ENCODE measurements at regions not wholly inside any gene's neighbourhood (a gene's known extent, or its start where the extent isn't known, plus 50 kb on each side); places are given as distances from the start of the nearest gene placed in this dataset.

DNA sequence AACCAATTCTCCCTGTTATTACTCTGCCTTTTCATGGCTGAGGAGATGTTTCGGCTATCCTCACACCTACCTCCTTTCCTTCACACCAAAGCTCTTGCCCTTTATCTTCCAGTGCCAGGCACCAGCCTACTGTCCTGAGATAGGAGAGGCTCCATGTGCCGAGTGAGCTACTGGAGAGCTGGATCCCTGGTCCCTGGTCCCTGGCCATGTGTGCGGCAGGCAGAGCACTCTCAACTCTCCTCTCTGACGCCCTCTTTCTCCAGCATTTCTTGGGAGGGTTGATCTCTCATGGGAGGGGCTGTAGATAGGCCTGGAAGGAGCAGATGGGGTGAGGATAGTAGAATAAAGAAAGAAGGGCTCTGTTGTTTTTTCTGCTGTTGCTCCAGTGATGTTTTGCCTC, 277.1 kb upstream of the UMPS start:
- no peak for FAIRE-seq

GRCh38 chr3:124455891-124456290, 274.4 kb upstream of the UMPS start:
- FAIRE-seq, result no peak

GRCh38 chr3:124456506-124456905, 273.7 kb upstream of the UMPS start:
- FAIRE-seq, result no peak

DNA sequence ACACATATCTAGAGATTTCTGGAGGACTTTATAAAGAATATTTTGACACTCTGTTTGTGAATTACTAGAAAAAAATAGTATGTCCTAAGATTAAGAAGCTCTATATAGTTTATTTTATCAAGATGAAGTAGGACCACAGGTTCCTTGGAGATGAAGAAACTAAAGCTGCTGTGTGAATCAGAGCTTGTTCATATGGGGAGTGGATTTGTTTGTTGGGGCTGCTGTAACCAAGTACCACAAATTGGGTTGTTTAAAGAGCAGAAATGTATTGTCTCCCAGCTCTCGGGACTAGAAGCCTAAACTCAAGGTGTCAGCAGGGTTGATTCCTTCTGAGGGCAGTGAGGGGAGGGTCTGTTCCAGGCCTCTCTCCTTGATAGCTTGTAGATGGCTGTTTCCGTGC, 270.6 kb upstream of the UMPS start:
- FAIRE-seq, result no peak

DNA sequence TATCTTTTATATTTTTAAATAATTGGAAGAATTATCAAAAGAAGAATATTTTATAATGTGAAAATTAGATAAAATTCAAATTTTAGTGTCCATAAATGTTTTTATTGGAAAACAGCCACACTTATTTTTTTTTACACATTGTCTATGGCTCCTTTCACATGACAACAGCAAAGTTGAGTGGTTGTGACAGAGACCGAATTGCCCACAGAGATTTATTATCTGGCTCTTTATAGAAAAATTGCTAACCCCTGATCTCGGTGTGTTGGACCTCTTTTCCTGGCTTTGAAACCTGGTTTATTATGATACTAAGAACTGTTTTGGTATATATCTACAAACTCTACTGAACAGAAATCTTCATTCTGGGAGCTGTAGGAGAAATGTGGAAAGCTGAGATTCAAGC, 269.1 kb upstream of the UMPS start:
- FAIRE-seq, result no peak

DNA sequence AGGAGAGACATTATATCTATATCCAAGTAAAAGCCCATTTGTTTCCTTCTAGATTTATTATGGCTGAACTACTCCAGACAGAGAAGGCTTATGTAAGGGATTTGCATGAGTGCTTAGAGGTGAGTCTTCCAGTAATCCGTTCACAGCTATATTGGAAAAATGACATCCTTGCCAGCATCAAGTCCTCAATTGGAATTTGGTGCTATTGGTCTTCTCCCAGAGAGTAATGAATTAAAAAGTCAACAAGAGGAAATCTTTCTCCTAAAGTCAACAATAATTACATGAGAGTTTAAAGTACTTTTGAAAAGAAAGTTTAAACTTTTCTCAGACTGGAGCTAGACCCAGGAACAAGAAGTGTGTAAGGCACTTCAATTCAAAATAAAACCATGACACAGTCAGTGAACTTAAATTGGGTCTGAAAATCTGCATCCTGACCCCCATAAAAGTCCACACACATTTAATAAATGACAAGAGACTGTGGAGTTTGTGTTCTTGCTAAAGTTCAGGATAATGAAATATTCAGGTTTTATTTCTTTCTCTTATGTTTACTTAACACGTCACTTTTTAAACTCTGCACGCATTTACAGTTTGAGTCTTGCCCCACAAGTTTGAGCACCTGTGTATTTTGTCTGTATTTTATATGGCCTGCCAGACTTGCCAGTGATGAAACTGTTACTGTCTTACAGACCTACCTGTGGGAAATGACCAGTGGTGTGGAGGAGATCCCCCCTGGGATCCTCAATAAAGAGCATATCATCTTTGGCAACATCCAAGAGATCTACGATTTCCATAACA, 268.2 kb upstream of the UMPS start:
- FAIRE-seq, result no peak

DNA sequence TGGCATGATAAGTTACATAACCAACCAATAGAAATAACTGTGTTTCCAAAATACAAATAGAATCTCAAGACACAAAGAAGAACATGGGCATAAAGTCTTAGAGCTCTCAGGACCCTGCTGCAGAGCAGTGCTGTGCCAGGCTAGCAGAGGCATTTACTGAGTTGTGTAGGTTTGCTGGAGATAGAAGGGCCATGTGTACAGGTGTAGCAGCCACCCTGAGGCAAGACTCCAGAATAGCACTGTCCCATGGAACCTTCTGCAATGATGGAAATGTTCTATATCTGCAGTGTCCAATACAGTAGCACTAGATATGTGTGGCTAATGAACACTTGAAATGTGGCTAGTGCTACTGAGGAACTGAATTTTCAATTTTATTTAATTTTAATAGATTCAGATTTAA, 267.0 kb upstream of the UMPS start:
- FAIRE-seq, result no peak

DNA sequence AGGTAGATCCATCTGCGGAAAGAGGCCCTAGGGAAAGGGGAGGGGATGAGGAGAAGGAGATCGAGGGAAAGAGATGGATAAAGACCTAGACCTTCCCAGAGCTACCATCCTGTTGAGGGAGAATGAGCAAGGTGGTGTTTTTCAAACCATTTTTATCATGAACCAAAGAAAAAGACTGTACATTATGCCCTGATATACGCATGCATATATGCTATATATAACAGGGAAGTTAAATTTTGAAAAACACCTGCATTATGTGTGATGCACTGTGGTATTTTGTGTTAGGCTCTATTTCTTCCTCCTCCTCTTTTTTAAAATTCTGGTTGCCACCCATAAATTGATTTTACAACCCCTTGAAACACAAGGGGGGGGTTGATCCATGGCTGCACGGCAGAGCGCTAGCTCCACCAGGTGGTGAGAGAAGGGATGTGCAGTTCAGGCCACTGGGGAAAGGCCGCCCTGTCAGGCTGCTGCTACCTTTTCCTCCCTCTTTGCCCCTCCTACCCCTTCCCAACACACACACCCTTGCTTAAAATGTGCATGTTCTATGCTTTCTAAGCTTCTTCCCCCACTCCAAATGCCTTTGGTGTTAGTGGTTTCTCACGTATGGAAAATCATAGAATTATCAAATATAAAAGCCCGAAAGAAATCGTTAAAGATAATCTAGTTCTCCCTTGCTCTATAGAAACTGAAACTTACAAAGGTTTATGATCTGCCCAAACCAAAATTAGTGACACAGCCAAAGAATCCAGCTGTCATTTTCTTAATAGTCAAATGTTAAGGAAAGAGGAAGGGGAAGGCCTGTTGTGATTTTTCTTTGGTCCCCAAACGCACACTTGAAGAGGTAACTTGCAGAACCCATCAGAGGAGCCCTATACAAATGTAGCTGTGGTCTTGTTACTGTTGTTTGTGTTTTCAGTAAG, 262.0 kb upstream of the UMPS start:
- FAIRE-seq, result no peak

GRCh38 chr3:124469555-124469954, 260.7 kb upstream of the UMPS start:
- FAIRE-seq, result no peak

DNA sequence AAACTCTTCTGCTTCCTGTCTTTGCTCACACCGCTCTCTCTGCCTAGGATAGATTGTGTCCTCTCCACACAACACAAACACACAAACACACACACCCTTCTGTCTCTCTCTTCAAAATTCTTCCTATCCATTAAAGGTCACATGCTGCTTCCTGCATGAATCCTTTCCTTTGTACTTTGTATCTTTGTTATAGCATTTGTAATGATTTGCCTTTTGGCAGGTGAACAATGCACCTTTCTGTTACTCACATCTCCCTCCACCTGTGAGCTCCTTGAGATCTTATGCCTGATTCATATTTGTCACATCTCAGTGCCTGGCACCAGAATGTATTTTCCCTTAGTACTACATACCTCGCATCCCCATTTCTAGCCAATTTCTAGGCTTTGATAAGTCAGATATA, 251.4 kb upstream of the UMPS start:
- FAIRE-seq, result no peak

DNA sequence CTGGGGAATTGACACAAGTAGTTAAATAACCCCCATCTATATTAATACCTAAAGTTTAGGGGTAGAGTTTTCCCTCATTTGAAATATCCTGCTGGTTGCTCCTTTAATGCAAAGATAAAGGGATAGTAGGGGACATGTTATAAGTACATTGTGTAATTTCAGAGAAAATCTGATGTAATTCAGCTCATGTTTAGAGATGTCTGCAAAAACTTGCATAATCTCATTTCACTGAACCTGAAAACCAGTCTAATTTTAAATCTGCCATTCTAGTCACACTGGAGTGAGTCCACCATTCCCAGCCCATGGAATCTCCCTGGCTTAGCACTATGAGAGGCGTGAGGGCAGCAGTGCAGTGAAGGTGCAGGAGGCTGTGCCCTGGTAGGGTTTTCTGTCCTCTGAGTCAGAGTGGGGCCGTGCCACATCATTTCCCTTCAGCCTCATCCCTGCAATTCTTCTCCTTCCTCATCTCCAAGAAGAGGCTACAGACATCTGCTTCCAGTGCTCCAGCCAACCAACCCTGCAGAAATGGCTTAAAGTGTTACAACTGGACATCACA, 246.3 kb upstream of the UMPS start:
- FAIRE-seq, result no peak

DNA sequence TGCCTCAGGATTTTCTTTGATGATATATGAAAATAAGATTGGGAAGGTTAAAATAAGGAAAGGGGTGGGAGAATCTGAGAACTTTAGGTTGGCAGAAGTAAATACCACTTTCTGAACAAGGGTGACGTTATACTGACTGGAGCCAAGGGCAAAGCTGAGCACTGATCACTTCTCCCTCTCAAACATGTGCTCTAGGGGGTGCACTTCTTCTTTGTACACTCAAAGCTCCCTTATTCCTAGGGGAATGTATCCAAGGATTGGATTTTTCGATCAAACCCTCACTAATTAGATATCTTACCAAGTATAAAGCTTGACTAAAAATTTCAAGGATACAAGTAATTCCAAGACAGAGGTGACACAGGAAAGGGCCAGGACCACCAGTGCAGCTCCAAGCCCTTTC, 243.9 kb upstream of the UMPS start:
- FAIRE-seq, result no peak

GRCh38 chr3:124489506-124489905, 240.7 kb upstream of the UMPS start:
- FAIRE-seq, result no peak

GRCh38 chr3:124491098-124491497, 239.2 kb upstream of the UMPS start:
- no peak for FAIRE-seq

DNA sequence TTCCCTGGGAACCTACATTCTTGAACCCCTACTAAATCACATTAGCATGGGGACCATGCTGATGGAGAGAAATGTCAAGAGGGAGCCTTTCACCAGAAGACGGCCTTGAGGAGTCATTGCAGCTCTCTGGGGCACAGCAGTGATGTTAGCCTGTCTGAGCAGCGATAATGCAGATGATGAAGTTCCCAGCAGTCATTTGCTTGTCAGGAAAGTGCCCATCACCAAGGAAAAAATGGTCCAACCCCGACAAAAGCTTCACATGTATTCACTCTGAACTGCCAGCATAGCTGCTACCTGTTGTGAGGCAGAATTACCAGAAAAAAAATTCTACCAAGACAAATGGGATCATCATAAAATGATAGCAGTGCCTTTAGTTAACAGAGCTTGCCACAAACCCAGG, 238.4 kb upstream of the UMPS start:
- FAIRE-seq, result no peak

- FAIRE-seq, result no peak
These were observed 237.4 kb upstream of the UMPS start for GRCh38 chr3:124492824-124493223.

DNA sequence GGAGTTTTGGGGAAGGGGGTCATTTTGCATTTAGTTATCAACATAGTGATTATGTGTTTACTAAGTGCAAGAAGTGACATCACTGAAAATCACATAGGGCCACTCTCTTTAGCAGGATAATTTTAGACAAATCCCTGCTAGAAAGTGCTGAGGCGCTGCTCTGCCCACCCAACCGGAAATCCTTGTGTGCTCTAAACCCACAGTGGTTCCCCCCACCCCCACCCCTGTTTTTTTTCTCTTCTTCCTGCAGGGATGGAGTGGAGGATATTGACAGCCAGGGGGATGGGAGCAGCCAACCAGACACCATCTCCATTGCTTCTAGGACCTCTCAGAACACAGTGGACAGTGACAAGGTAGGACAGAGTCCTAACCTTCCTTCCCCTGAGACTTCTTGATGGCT, 234.2 kb upstream of the UMPS start:
- FAIRE-seq, result no peak

DNA sequence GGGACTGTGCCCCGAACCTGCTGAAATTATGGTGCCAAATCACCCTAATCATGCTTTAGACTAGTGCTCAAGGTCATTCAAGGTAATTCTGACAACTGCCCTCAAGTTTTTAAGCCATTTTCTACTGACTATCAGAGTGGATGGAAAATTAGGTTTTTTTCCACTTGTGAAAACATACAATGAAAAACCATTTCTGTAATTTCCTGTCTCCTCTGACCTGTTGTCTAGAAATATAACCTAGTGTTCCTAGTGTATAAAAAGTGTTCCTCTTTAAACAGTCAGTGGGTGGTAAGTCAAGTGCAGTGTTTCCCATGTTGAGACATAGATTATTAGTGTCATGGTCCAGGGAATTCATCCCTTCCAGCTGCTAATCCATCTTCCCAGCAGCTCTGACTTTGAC, 232.8 kb upstream of the UMPS start:
- no peak for FAIRE-seq

DNA sequence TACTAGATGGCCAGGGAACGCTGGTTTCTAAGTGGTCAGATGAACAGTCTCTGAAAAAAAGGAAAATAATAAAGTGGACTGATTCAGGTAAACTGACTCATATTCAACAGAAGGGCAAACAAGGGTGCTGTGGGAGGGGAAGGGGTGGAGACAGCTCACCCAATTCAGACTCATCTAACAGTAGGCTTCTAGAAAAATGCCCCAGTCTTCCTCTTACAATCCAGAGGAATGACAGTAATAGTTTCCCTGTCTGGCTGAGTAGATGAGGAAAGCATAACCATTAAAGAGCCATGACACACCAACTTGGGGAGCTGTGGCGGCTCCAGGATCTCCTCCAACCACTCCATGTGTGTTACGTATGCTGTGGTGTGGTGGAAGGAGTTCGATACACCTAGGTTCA, 231.4 kb upstream of the UMPS start:
- FAIRE-seq, result no peak

DNA sequence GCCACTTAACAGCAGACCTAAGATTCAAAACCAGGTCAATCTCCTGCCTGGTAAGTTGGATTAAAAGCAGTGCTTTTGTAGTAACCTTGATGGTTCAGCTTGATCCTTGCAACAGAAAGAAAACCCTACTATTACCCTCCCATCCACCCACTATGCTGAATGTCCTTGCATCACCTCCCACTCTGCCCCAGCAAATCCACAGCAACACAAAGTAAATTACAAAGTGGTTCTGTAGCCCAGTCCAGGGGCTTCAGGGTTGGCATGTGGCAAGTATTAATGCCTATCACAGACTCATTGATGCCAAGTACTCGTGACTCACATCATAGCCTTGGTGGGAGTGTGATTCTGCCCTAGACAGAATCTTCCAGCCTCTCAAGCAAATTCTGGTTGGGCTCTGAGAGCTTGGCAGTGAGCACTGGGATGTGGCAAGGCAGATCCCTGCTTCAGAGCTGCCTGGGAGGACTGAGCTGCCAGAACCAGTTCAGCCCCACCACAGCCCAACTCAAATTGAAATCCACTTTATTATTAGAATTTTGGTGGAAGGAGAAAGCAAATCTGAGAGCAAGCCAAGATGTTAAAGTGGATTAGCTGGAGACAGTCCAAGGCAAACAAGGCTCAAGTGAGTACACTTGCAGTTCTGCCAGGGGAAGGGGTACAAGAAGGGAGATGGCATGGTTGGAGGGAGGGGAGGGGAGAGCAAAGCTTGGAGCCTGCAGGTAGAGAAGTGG, 225.8 kb upstream of the UMPS start:
- FAIRE-seq, result no peak

DNA sequence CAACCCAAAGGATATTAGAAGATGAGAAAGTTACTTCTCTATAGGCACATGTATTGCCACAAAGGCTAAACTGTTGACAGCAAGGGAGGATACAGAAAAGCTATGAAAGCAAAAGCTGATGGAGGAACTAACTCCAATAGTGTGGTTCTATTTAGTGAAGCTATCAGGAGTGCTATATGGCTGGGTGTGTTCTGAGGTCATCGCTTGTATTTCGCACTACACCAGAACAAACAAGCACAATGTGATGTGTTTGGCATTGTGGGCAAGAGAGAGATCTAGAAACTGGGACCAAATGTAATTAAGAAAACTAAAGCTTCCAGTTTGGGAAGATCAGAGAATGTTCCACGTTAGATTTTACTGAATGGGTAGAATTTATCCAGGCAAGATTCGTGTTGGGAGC, 220.4 kb upstream of the UMPS start:
- no peak for FAIRE-seq

DNA sequence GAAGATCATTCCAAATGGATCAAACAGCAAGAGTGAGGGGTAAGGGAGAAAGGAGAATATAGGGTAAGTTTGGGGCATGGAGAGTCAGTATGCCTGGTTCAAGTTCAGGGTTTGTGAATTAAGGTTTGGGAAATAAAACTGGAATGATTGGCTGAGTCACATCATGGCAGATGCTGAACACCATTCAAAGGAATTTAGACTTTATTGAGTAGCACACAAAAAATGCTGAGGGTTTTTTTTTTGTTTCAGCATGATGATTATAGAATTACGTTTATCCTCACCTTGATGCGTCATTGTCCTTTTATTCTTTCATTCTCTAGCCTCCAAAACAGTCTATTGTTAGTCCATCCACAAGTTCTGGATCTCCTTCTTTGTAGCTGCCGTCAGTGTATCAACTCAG, 220.0 kb upstream of the UMPS start:
- no peak for FAIRE-seq

GRCh38 chr3:124512881-124513609, 217.2 kb upstream of the UMPS start:
- FAIRE-seq, result no peak
